Medulla oblongata (tissue), 1 donor: ENCODE measurements at regions not wholly inside any gene's neighbourhood (a gene's known extent, or its start where the extent isn't known, plus 50 kb on each side); places are given as distances from the start of the nearest gene placed in this dataset.

Experiments used
- DNase-seq: peaks from one replicate; pipeline ENCODE4 v3.0.0-alpha.2; 2015; ENCODE audit errors: extremely low spot score

DNA sequence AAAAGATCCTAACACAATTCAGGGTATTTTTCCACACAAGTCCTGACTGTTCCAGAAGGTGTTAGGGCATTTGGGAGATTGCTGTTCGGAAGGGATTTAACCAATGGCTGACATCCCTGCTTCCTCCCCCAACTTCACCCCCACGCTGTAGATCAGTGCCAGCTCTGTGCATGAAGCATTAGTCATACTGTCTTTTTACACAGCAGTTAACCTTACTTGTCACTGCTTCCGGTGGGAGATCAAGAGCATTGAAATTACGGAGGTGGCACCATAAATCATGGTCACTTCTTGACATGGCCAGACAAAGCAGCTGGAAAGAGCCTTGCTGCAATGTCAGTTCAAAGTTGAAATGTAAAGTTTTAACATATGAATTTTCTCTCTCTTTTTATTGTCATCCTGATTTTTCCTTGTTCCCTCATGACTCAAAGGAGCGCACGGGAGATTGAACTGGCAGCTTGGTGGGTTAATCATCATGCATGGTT, 70.2 kb downstream of the HRH4 start:
- DNase-seq, result no peak

DNA sequence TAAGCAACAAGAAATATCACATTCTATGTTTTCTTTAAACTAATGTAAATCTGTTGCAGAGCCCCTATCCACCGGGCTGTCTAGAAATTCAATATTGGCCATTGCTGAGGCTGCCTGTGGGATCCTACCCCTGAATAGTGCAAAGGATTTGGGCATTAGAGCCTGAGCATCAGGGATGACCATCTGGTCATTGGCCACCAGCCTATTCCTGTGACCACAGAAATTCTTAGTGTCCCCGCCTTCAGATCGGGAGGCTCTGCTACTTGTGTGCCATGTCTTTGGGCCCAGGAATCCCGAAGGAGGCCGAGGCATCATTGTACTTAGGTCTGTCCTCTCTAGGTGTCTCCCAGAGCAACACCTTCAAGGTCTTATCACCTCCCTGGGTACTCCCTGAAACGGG, 73.8 kb downstream of the HRH4 start:
- no peak for DNase-seq

DNA sequence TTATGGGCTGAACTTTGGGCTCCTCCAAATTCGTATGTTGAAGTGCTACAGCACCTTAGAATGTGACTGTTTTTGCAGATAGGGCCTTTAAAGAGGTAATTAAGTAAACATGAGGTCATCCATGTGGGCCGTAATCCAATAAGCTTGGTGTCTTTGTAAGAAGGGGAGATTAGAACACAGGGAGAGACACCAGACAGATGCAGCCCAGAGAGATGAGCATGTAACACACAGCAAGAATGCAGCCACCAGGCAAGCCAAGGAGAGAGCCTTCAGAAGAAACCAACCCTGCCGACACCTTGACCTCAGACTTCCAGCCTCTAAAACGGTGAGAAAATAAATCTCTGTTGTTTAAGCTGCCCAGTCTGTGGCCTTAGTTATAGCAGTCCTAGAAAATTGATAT, 74.3 kb downstream of the HRH4 start:
- DNase-seq, result no peak

DNA sequence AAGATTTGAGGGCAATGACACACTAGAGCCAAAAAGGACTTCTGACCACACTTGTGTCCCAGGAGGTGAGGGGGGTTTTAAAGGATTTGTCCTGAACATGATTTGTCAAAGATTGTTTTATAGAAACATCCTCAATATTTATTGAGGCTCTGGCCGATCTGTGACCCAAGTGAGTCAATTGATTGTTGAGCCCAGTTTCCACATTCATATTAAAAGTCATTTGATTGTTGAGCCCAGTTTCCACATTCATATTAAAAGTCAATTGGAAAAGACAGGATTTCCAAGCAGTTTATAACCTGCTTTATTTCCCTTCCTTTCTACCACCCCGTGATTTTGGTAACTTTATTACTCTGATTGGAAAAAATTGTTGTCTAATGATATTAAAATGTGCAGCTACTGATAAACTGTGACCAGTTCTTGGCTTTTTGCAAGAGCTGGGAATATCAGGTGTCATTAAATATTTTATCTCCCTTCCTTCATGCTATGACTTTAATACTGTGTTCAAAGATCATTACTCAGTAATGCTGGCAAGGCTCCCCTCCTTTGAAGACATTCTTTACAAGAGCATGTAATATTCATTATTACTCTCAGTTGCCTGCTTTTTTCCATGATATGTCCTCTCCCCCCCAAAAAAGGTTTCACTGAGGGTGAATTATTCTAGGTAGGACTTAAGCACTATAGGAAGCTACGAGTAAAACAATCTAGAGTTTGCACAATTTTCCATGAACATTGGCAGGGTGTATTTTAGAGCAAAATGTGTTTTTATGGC, 75.3 kb downstream of the HRH4 start:
- no peak for DNase-seq

DNA sequence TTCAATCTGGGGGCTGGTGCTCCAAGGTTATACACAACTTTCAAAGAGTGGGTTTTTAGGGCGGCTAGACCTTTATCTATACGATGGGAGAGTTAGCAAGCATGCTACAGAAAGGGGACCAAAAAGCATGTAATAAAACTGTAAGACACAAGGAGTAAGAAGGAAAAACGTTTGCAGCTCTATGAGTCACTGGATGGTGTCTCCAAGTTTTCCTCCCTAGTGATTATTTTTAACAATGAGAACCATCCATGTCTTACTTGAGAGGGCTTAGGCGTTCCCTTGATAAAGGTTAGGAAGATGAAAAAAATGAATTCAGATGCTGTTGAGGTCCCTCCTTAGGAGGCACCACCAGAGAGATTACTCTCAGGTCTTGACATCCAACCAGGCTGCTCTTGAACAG, 75.9 kb downstream of the HRH4 start:
- no peak for DNase-seq

DNA sequence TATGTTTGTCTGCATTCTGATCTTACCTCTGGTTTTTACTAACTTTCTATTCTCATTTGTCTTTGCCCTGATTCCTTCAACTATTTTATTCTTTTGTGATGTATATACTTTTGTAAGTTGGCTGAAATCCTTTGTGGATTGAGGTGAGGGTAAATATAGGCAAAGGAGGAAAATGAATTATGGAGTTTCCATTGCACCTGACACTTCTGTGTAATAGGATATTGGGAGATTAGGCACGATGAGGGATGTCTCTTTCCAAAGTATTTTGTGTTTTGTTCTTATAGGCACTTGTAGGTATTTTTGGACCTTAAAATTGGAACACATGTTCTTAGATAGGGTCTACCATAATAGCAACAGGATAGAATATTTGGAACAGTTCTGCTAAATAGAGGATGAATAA, 76.4 kb downstream of the HRH4 start:
- no peak for DNase-seq

DNA sequence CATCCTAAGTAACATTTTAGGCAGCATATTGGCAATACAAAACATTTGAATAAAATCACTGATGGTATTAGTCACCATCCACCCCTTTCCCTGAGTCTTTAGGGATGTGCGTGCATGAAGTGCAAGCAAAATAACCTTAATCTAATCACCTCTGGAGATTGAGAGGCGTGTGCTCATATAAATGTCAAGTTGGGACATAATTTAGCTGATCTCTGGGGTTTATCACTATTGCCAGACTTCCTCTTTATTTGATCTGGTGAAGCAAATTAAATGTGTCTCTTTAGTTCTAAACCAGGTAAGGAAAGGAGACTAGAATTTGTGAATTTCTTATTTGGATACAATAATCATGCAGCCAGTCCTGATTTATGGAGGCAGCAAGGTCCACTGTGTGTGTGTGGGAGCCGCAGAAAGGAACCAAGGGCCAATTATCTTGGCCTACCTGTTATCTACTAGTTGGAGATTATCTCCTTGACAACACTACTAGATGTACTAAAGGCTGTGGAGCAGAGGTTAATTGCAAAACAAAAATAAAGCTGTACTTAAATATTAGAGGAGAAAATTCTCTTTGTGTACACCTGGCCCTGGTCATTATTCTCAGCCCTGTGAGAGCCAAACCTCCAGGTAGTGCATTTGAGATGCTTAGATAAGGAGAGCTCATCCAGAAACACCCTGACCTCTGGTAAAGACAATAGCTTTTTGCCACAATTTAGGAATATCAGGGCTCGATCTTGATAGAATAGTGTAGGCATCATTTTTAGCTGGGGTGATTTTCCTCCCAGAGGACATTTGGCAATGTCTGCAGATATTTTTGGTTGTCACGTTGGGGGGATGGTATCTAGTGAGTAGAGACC, 78.2 kb downstream of the HRH4 start:
- no peak for DNase-seq

DNA sequence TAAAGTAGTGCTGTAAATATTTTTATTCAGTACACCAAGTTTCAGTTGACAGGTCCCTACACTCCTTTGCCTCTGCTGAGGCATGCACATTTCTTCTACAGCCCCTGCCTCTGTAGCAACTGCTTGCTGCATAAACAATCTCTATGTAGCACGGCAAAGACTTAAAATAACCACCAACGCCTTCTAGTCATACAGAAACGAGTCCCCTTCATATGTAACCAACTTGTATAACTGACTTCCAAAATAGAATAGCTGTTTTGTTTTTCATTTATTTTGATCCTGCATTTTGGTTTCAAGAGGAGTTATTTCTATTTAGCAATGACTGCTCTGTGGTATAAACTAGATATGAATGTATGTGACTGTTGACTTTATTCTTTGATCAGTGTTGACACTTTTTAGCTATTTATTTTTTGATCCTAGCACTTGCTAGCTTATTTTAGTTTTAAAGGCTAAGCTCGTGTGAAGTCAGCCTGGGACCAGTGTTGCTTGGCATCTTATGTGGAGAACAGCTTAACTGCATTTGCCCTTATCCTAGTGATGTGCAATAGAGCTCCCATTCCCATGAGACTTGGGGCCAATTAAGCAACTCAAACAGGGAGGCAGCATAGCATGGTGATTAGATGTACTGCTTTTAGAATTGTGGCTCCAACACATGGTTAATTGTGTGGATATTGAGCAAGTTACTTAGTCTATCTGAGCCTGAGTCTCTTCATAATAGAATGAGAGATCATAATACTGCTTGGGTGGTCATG, 79.6 kb downstream of the HRH4 start:
- no peak for DNase-seq

DNA sequence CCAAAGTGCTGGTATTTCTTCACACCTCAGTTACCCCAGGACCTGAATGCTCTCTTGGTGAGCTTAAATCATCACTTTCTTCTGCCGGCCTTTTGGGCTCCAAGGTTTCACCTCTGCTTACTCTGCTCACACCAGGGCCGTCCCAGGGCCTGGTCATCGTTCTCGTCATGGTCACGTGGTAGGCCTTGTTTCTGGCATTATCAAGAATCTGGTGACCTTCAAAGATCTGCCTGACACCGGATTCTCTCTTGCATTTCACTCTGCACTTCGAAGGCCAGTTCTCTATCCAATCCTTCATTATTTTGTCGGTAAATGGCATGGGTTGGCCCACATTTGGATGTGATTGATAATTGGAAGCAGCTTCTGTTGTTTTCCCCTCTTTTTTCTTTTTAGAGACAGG, 80.5 kb downstream of the HRH4 start:
- DNase-seq, result no peak

DNA sequence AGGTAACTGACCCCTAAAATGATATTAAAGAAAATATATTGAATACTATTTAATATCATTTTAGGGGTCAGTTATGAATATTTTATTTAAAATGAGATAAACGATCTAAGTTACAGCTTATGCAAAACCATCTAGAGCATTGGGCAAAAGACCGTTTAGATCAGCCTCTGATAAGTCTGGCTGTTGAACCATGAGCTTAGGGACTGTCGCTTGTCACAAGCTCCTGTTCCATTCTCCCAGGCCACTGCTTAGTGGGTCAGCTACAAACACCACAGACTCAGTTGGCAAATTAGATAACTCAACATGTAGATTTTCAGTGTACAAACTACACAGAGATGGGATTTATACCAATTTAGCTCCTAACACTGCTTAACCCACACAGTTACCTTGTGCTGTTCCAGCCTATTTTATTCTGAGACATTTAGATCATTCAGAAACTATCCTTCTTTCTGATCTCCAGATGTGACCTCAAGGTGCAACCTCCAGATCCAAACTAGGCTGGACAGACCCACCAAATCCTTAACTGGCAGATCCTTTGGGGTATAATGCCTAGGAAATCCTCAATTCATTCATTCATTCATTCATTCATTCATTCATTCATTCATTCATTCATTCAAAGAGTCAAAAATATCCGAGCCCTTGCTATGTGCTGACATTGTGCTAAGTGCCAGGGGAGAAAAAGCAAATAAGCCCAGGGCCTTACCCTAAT, 82.8 kb downstream of the HRH4 start:
- DNase-seq, result no peak

DNA sequence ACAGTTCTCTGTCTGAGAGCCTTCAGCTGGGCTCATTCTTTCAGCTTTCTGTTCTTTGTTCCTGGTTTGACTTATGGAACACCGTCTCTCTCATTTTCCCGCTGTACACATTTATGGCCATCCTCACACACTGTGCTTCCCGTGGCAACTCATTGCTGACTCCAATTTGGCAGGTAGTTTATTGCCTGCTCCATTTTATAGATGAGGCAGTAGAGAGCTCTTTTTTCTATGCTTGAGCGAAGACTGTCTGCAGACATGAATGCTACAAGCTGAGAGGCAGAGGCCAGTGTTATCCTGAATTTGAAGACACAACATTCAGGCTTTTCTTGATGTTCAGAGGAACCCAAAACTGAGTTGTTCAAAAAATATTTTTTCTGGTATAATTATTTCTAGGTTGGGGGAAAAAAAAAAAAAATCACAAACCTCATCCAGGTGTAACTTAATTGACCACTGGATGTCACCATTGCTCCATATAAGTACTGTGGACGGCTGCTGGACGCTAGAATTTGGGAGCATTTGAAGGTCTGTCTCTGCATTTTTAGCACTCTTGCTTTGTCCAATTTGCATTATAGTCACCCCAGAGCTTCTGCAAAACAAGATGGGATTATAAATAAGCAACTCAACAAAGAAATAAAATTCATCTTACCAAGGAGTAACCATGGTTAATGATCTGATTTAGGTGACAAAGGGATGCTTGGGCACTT, 83.5 kb downstream of the HRH4 start:
- DNase-seq, result peak; percentile 38

DNA sequence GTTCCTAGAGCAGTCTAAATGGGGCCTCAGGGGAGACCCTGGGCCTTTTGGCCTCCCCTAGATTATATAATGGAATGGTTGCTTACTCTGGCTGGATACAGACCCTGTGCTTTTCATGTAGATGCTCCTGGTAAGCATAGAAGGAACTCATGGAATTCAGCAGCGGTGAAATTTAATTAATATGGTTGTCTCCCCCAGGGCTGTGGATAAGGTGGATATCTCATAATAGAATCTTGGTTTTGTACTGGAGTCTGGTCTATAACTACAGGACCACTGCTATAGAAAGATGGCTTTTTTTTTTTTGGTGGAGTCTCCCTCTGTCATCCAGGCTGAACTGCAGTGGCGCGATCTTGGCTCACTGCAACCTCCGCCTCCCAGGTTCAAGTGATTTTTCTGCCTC, 84.5 kb downstream of the HRH4 start:
- no peak for DNase-seq

DNA sequence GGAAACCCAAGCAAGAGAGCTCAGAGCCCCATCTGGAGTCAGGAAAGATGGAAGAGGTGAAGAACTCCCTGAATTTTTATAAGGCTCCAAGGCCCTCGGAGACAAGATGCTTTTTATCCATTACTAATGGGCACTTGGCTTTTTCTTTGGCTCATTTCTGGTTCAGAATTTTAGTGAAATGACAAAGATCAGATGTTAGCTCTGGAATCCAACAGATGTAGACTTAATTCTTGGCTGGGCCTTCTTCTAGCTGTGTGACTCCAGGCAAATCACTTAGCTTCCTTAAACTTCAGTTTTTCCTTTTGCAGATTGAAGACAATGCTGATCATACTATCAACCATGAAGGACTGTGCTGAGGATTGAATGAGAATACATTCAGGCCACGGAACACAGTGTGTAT, 85.2 kb downstream of the HRH4 start:
- DNase-seq, result no peak

DNA sequence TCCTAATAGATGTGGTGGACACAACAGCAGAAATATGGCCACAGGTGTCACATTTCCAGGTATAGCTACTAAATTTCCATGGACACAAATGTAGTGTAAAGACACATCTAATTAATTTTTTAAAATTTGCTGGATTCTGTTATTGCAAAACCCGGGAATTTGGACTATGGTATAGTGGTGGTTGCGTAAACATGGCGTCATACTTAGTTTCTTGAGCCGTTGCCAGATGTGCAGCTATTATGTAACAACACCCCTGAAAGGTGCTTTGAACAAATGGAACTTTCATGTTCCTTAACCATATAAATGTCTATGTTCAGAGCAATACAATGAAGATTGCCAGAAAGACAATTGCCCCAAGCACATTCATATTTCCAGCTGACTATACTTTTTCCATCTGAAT, 85.9 kb downstream of the HRH4 start:
- no peak for DNase-seq

DNA sequence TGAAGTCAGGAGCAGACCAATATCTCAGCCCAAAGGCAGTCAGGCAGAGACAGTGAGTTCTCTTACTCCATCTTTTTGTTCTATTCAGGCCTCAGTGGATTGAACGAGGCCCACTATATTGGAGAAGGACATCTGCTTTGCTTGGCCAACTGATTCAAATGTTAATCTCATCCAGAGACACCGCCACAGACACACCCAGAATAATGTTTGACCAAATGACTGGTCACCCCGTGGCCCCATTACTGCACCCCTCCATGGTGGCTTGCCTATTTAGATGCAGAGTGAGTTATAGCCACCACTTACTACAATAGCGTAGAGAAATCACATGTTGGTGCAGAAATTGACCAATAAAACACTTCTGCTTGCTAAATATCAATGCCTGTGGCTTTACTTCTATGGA, 88.1 kb downstream of the HRH4 start:
- no peak for DNase-seq

DNA sequence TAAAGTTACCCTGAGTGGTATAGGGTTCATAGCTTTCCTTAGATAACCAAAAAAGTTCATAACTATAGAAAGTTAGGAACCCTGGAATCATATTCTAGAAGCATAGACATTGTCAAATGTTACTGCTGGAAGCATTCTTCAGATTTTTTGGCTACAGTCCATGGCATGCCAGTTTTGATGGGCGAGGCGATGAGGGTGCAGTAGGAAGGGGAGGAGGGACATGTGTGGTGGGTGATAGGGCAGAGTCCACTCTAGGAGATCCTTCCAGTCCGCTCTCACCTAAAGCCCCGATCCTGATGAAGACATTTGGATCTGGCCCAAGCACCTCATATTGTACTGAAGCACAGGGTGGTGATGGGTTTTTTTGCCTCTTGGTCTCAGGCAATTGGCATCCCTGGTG, 91.8 kb downstream of the HRH4 start:
- no peak for DNase-seq

DNA sequence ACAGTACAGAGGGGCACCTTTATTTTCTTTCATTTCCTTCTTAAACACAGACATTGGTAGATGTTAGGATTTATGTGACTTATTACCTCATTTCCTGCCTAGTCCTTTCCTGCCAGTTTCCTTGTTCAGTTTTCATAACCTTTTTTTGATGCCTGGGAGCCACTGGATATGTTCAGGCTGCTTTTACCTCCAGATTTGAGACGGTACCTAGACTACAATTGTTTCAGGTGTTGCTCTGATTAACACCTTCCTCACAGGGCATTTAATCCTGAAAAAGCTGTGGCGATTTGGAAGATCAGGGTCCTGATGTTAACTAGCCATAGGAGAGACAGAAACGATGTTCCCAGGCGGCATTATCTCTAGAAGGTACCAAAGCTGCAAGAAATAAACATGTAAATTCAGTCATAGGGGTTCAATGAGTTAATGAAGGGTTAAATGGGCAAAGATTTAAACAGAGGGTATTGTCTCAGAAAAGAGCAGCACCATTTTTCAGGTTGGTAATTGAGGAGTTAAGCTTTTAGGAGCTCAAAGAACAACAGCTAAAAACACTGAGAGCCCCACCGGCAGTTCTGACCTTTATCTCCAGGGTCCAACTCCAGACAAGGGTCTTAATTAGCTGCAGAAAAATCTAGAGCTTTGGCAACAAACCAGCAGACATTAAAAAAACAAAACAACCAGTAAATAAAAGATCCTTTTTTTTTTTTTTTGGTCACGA, 93.3 kb downstream of the HRH4 start:
- DNase-seq, result no peak

DNA sequence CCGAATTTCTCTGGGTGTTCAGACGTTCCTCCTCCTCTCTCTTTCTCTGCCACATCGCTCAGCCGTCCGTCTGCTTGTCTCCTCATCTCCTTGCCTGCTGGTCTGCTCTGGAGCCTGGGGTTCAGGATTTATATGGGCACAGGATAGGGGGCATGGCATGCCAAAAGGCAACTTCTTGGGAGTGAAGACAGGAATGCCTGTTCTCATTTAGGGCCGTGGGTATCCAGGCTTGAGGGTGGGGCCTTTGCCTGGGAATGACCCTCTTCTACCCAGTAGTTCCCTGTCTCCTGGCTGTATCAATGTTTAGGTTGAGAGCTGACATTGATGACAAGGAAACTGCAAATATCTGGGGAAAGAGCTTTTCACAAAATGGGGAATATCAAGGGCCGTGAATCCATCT, 98.0 kb downstream of the HRH4 start:
- no peak for DNase-seq

DNA sequence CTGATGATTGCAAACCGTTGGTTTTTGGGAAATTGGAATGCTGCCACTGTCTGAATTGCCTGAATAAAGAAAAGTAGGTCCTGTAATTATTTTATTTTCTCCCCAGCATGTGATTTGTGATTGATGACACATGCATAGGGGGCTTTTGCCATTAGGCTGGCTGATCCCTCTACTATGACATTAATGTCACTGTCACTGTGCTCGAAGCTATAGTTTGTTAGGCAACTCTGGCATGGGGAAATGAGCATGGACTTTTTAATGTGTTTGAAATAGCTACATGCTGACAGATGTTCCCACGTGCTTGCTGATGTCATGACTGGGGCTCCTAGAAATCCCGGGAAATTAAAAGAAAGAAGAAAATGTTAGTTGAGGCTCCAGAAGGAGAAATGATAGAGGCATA, 99.1 kb downstream of the HRH4 start:
- DNase-seq, result no peak

DNA sequence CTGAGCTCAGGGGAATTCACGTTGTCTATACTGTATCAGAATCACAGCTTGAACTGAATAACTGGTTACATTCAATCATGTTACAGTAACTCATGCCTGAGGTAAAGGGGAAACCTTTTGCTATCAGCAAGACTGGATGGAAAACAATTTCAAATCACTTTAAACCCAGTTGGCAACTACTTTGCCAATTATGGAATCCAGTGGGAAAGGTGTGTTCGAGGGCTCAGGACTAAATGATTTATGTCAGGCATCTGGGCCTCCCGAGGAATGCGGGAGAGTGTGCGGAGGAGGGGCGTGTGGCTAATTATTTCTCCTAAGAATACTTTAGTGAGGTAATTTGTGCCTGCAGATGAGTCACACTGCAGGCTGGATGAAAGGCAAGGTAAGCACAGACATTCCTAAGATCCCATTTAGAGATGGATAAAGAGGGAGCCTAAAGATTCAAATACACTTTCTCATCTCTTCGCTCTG, 100.1 kb downstream of the HRH4 start:
- no peak for DNase-seq
